IMR-90 (cell line): ENCODE measurements at regions not wholly inside any gene's neighbourhood (a gene's known extent, or its start where the extent isn't known, plus 50 kb on each side); places are given as distances from the start of the nearest gene placed in this dataset.

Source experiments
- ATAC-seq: fragments of 200-7000 bp; cut with Tn5 transposase; 2 replicates; pipeline ENCODE4 v1.9.1; 2020; ENCODE audit warnings: low read depth, mild to moderate bottlenecking, moderate library complexity
- BruUV-seq: library from RNA; stranded (reverse); fragments of 400-500 nt; replicated peaks from 2 replicates; lab custom pipeline; 2021; lab: Mats Ljungman, UMichigan
- CTCF ChIA-PET: fragments of 300-600 bp; formaldehyde crosslinking; extraction: SDS; loops from one replicate; lab custom pipeline; 2021; ENCODE audit warnings: antibody characterized with exemption; lab: Yijun Ruan, JAX
- POLR2A ChIA-PET: fragments of 300-600 bp; sonication (Branson Sonifier 250); formaldehyde crosslinking; loops from one replicate; lab custom pipeline; 2022; ENCODE audit warnings: antibody characterized with exemption; ENCODE audit not compliant: unreplicated experiment; lab: Charles Lee
- DNase-seq: peaks from one replicate; pipeline ENCODE4 v3.0.0; 2013
- H2AFZ ChIP-seq: replicated peaks from 2 replicates; pipeline ENCODE3; 2013; ENCODE audit warnings: low read length, mild to moderate bottlenecking; ENCODE audit not compliant: poor library complexity
- H2AK5ac ChIP-seq: 2 replicates; pipeline ENCODE4 v1.6.1; 2013; ENCODE audit warnings: low read depth, low read length, inconsistent platforms
- H2AK9ac ChIP-seq: replicated peaks from 2 replicates; pipeline ENCODE3; 2013; ENCODE audit warnings: mild to moderate bottlenecking, low read depth, low read length, moderate library complexity; ENCODE audit not compliant: poor library complexity
- H2BK120ac ChIP-seq: 2 replicates; pipeline ENCODE4 v1.6.1; 2013; ENCODE audit warnings: low read depth, low read length, inconsistent platforms
- H2BK15ac ChIP-seq: 3 replicates; pipeline ENCODE4 v1.6.1; 2013; ENCODE audit warnings: low read depth, low read length, inconsistent platforms
- H2BK20ac ChIP-seq: 2 replicates; pipeline ENCODE4 v1.6.1; 2013; ENCODE audit warnings: low read depth, mild to moderate bottlenecking, inconsistent platforms, low read length, moderate library complexity
- H2BK5ac ChIP-seq: 2 replicates; pipeline ENCODE4 v1.6.1; 2013; ENCODE audit warnings: mild to moderate bottlenecking, low read depth, low read length, inconsistent platforms; ENCODE audit not compliant: poor library complexity, severe bottlenecking
- H3K14ac ChIP-seq: replicated peaks from 2 replicates; pipeline ENCODE4 v1.6.1; 2013; ENCODE audit warnings: low read depth, low read length, inconsistent platforms
- H3K18ac ChIP-seq: 2 replicates; pipeline ENCODE4 v1.6.1; 2013; ENCODE audit warnings: low read depth, low read length, control low read depth
- H3K23ac ChIP-seq: 2 replicates; pipeline ENCODE4 v1.6.1; 2013; ENCODE audit warnings: low read depth, low read length, inconsistent platforms
- H3K27ac ChIP-seq: 2 replicates; pipeline ENCODE4 v1.5.1; 2013; ENCODE audit warnings: mild to moderate bottlenecking, control low read depth, low read length; ENCODE audit not compliant: insufficient read depth
- H3K27me3 ChIP-seq: 2 replicates; pipeline ENCODE4 v1.6.1; 2013; ENCODE audit warnings: low read length; ENCODE audit not compliant: control insufficient read depth, insufficient read depth
- H3K36me3 ChIP-seq: 2 replicates; pipeline ENCODE4 v1.6.1; 2013; ENCODE audit warnings: low read length, mixed read lengths; ENCODE audit not compliant: control insufficient read depth, insufficient read depth
- H3K4ac ChIP-seq: 2 replicates; pipeline ENCODE4 v1.6.1; 2013; ENCODE audit warnings: low read depth, low read length, inconsistent platforms
- H3K4me1 ChIP-seq: 2 replicates; pipeline ENCODE4 v1.6.1; 2013; ENCODE audit warnings: low read length, mixed read lengths; ENCODE audit not compliant: control insufficient read depth, insufficient read depth
- H3K4me2 ChIP-seq: 2 replicates; pipeline ENCODE4 v1.6.1; 2013; ENCODE audit warnings: low read depth, mild to moderate bottlenecking, control low read depth, low read length, moderate library complexity
- H3K4me3 ChIP-seq: 2 replicates; pipeline ENCODE4 v1.5.1; 2013; ENCODE audit warnings: low read depth, mild to moderate bottlenecking, control low read depth, low read length, moderate library complexity; ENCODE audit not compliant: insufficient read depth
- H3K56ac ChIP-seq: 2 replicates; pipeline ENCODE4 v1.6.1; 2013; ENCODE audit warnings: low read length, inconsistent platforms; ENCODE audit not compliant: insufficient read depth; ENCODE audit errors: extremely low read depth
- H3K79me1 ChIP-seq, 2 experiments: 2 replicates each; pipeline ENCODE4 v1.6.1; 2013; ENCODE audit warnings: low read length in 2 of 2, inconsistent platforms in 1 of 2, low read depth in 1 of 2
- H3K9ac ChIP-seq: 2 replicates; pipeline ENCODE4 v1.6.1; 2013; ENCODE audit warnings: low read depth, low read length, control low read depth
- H3K9me1 ChIP-seq: 2 replicates; pipeline ENCODE4 v1.6.1; 2013; ENCODE audit warnings: low read length, inconsistent platforms; ENCODE audit not compliant: insufficient read depth
- H3K9me3 ChIP-seq: 2 replicates; pipeline ENCODE4 v1.6.1; 2013; ENCODE audit warnings: low read length; ENCODE audit not compliant: control insufficient read depth, insufficient read depth
- H4K20me1 ChIP-seq: 2 replicates; pipeline ENCODE4 v1.6.1; 2013; ENCODE audit warnings: low read length, inconsistent platforms; ENCODE audit not compliant: insufficient read depth
- H4K5ac ChIP-seq: 2 replicates; pipeline ENCODE4 v1.6.1; 2013; ENCODE audit warnings: mild to moderate bottlenecking, low read depth, low read length, control low read depth
- H4K8ac ChIP-seq, 2 experiments: 2 replicates each; pipeline ENCODE4 v1.6.1; 2013; ENCODE audit warnings: low read depth in 2 of 2, low read length in 2 of 2, control low read depth in 1 of 2, inconsistent platforms in 1 of 2
- H4K91ac ChIP-seq: 2 replicates; pipeline ENCODE4 v1.6.1; 2013; ENCODE audit warnings: low read depth, low read length, inconsistent platforms; ENCODE audit not compliant: insufficient read depth
- CHD1 ChIP-seq: IDR thresholded peaks from 2 replicates; pipeline ENCODE4 v1.6.1; 2012; ENCODE audit warnings: low read depth, low read length, improper control_type of control experiment
- CTCF ChIP-seq: conservative IDR thresholded peaks from 2 replicates; pipeline ENCODE4 v1.5.1; 2012; ENCODE audit warnings: mild to moderate bottlenecking, low read depth, low read length, improper control_type of control experiment
- NFE2L2 ChIP-seq: fragments of 150-350 bp; IDR thresholded peaks from 2 replicates; pipeline ENCODE4 v1.6.1; 2016; ENCODE audit warnings: low read depth, mild to moderate bottlenecking, low read length
- RAD21 ChIP-seq: IDR thresholded peaks from 2 replicates; pipeline ENCODE4 v1.6.1; 2012; ENCODE audit warnings: low read length, improper control_type of control experiment
- WGBS, 2 experiments: methylation state at CpG; one replicate each; pipeline versions ENCODE4 v1.1.5 to v1.1.7; 2013; ENCODE audit warnings: missing lambda C conversion rate in 2 of 2; ENCODE audit not compliant: insufficient read length in 1 of 2; ENCODE audit errors: extremely low coverage in 2 of 2; 5-methylcytosine and 5-hydroxymethylcytosine counted together
- dilution Hi-C: fragments of 300-500 bp; cut with HindIII; formaldehyde crosslinking; loops from one replicate; pipeline ENCODE4 v1.14.3; 2018; ENCODE audit warnings: low sequenced_read_pairs; ENCODE audit not compliant: unreplicated experiment
- in situ Hi-C: fragments of 300-500 bp; cut with MboI; formaldehyde crosslinking; loops from 3 replicates; pipeline ENCODE4 v1.14.3; 2019; ENCODE audit warnings: low sequenced_read_pairs, inconsistent platforms, mixed read lengths
- intact Hi-C: fragments of 100-400 bp; cut with micrococcal nuclease; formaldehyde crosslinking; loops from 2 replicates; pipeline ENCODE4 v1.10.0; 2022

GRCh38 chr6:97705568-97705967 lies 422.6 kb upstream of the MMS22L start:
- no peaks in the 10 kb centered on the region for H4K20me1 ChIP-seq
- BruUV-seq: no TSS peak
- no peak overlapping the region for H2BK120ac ChIP-seq
- ATAC-seq (no peak), DNase-seq (peak; percentile 2)
- ChIA-PET POLR2A (no interaction called here), CTCF (no interaction called here)
- no peak overlapping the region for H2AK5ac ChIP-seq
- H2BK20ac ChIP-seq: no peak overlapping the region
- H3K27me3 ChIP-seq: no peaks in the 10 kb centered on the region
- intact Hi-C loops (loop anchor here (1.0 to 2.0 kb wide), 2 partner anchors 1139 to 1414 kb away; no protein-coding TSS in a partner anchor), dilution Hi-C loops (no loop called here), in situ Hi-C loops (no loop called here)
- H3K9ac ChIP-seq: no peak overlapping the region
- H3K23ac ChIP-seq: no peak overlapping the region
- no peak overlapping the region for H3K4me3 ChIP-seq
- no peak overlapping the region for H2BK5ac ChIP-seq
- no peak overlapping the region for H4K91ac ChIP-seq
- H3K18ac ChIP-seq: no peak overlapping the region
- H2AK9ac ChIP-seq: no peak overlapping the region
- H3K36me3 ChIP-seq: no peaks in the 10 kb centered on the region
- H2BK15ac ChIP-seq: no peak overlapping the region
- no peak overlapping the region for H3K4me2 ChIP-seq
- no peak overlapping the region for H3K56ac ChIP-seq
- no CpG with 5 or more reads among the region's 2 CpGs for WGBS, 2 experiments
- no peak overlapping the region for H3K14ac ChIP-seq
- no peak for TF ChIP-seq CHD1
- TF ChIP-seq NFE2L2: no peak
- peak; percentile 37; the same call in 1 of the 2 replicates for TF ChIP-seq RAD21
- peak; percentile 31; the same call in 1 of the 2 replicates for TF ChIP-seq CTCF
- no peak overlapping the region for H4K5ac ChIP-seq
- no peaks in the 10 kb centered on the region for H3K9me1 ChIP-seq
- H3K4ac ChIP-seq: no peak overlapping the region
- no peaks in the 10 kb centered on the region for H3K9me3 ChIP-seq
- no peaks in the 10 kb centered on the region for H3K4me1 ChIP-seq
- H4K8ac ChIP-seq: no peak overlapping the region
- no peak overlapping the region for H3K27ac ChIP-seq
- H2AFZ ChIP-seq: no peak overlapping the region
- H3K79me1 ChIP-seq: no peaks in the 10 kb centered on the region
